GM12892 (cell line): ENCODE measurements at regions not wholly inside any gene's neighbourhood (a gene's known extent, or its start where the extent isn't known, plus 50 kb on each side); places are given as distances from the start of the nearest gene placed in this dataset.
"Not testable (repeated sequence)": the region's sequence is repeated elsewhere in the genome, so short reads cannot be mapped to it uniquely, and the experiment has no call there.

ENCODE experiments used
- DNase-seq: peaks from one replicate; pipeline ENCODE4 v3.0.0; 2011; ENCODE audit not compliant: insufficient read length
- FAIRE-seq: peaks from 2 replicates; lab custom pipeline; 2011; peaks lifted over from hg19 to GRCh38; lab: Jason Lieb, UNC
- POLR2A ChIP-seq: IDR thresholded peaks from 2 replicates; pipeline ENCODE4 v1.6.1; 2011; ENCODE audit warnings: low read depth, low read length, control low read depth
- POLR2AphosphoS5 ChIP-seq: IDR thresholded peaks from 2 replicates; pipeline ENCODE4 v1.6.1; 2011; ENCODE audit warnings: low read depth, low read length, control low read depth
- TAF1 ChIP-seq: IDR thresholded peaks from 2 replicates; pipeline ENCODE4 v1.6.1; 2011; ENCODE audit warnings: low read depth, mild to moderate bottlenecking, control low read depth, low read length, borderline replicate concordance

- FAIRE-seq, result no peak
- no peak for TF ChIP-seq POLR2AphosphoS5
- TF ChIP-seq POLR2A, result no peak
- no peak for TF ChIP-seq TAF1
Observed at GRCh38 chr1:4132352-4133296, 232.6 kb upstream of the C1orf174 start.

GRCh38 chr1:4133297-4133938 lies 233.3 kb upstream of the C1orf174 start:
- DNase-seq (no peak), FAIRE-seq (no peak)
- TF ChIP-seq POLR2AphosphoS5, result no peak
- no peak for TF ChIP-seq TAF1
- TF ChIP-seq POLR2A, result no peak

More at GRCh38 chr1:4132352-4133296, 232.6 kb upstream of the C1orf174 start:
- DNase-seq, result no peak

- no peak for FAIRE-seq
- DNase-seq, result no peak
- TF ChIP-seq POLR2AphosphoS5 (no peak), POLR2A (no peak), TAF1 (no peak)
Observed at GRCh38 chr1:4133939-4134321, 233.9 kb upstream of the C1orf174 start.

- DNase-seq, FAIRE-seq: not testable (repeated sequence)
Observed at GRCh38 chr1:4135853-4136252, 235.8 kb upstream of the C1orf174 start.

- no peak for TF ChIP-seq POLR2A
- TF ChIP-seq POLR2AphosphoS5, result no peak
- TF ChIP-seq TAF1, result no peak
- DNase-seq, result no peak
- FAIRE-seq, result no peak
Observed at GRCh38 chr1:4137621-4138415, 237.7 kb upstream of the C1orf174 start.

GRCh38 chr1:4139646-4140045 lies 239.6 kb upstream of the C1orf174 start:
- FAIRE-seq (no peak), DNase-seq (no peak)
- no peak for TF ChIP-seq POLR2A
- no peak for TF ChIP-seq TAF1

GRCh38 chr1:4140241-4140640 lies 240.2 kb upstream of the C1orf174 start:
- no peak for TF ChIP-seq TAF1
- no peak for TF ChIP-seq POLR2A
- no peak for TF ChIP-seq POLR2AphosphoS5
- FAIRE-seq (no peak), DNase-seq (no peak)

GRCh38 chr1:4140821-4141220 lies 240.7 kb upstream of the C1orf174 start:
- DNase-seq (no peak), FAIRE-seq (no peak)
- no peak for TF ChIP-seq POLR2AphosphoS5
- TF ChIP-seq POLR2A, result no peak
- no peak for TF ChIP-seq TAF1

GRCh38 chr1:4144349-4144971 lies 244.4 kb upstream of the C1orf174 start:
- no peak for DNase-seq
- peak; percentile 50 for FAIRE-seq
- no peak for TF ChIP-seq POLR2A
- TF ChIP-seq POLR2AphosphoS5, result no peak

- TF ChIP-seq POLR2AphosphoS5, result no peak
- TF ChIP-seq TAF1, result no peak
- no peak for TF ChIP-seq POLR2A
- no peak for FAIRE-seq
Observed at GRCh38 chr1:4146101-4146500, 246.0 kb upstream of the C1orf174 start.

GRCh38 chr1:4146614-4147013 lies 246.5 kb upstream of the C1orf174 start:
- FAIRE-seq, result no peak
- no peak for DNase-seq
- TF ChIP-seq POLR2A, result no peak
- no peak for TF ChIP-seq POLR2AphosphoS5
- no peak for TF ChIP-seq TAF1

More at GRCh38 chr1:4146101-4146500, 246.0 kb upstream of the C1orf174 start:
- no peak for DNase-seq

GRCh38 chr1:4147509-4147908 lies 247.4 kb upstream of the C1orf174 start:
- TF ChIP-seq POLR2A, result no peak
- TF ChIP-seq TAF1, result no peak
- no peak for TF ChIP-seq POLR2AphosphoS5
- FAIRE-seq (no peak), DNase-seq (no peak)
